ENCODE measurements at regions not wholly inside any gene's neighbourhood (a gene's known extent, or its start where the extent isn't known, plus 50 kb on each side); places are given as distances from the start of the nearest gene placed in this dataset.

GRCh38 chr5:89232139-89232603 lies 349.2 kb upstream of the MEF2C start:
- no peaks in the 10 kb centered on the region for H3K36me3 ChIP-seq (ENCODE audit: insufficient read depth, low read length)
- no peaks in the 10 kb centered on the region for H3K9me3 ChIP-seq (ENCODE audit: low read length)
- no peak overlapping the region for H3K4me3 ChIP-seq (ENCODE audit: low read depth in 1 of 2, low read length in 2 of 2)
- H3K9ac ChIP-seq (ENCODE audit: low read length), result no peak overlapping the region
- no peaks in the 10 kb centered on the region for H3K4me1 ChIP-seq (ENCODE audit: insufficient read depth, low read length)
- no peak overlapping the region for H3K27ac ChIP-seq (ENCODE audit: low read depth, low read length)
- no peaks in the 10 kb centered on the region for H3K27me3 ChIP-seq (ENCODE audit: control insufficient read depth in 1 of 2, insufficient read depth in 2 of 2, low read length in 2 of 2)

GRCh38 chr5:89230178-89230577 lies 347.2 kb upstream of the MEF2C start:
- Histone ChIP-seq H3K27me3 (ENCODE audit: control insufficient read depth in 1 of 2, insufficient read depth in 2 of 2, low read length in 2 of 2) (no peaks in the 10 kb centered on the region), H3K36me3 (ENCODE audit: insufficient read depth, low read length) (no peaks in the 10 kb centered on the region), H3K9me3 (ENCODE audit: low read length) (no peaks in the 10 kb centered on the region), H3K27ac (ENCODE audit: low read depth, low read length) (no peak overlapping the region), H3K9ac (ENCODE audit: low read length) (no peak overlapping the region), H3K4me1 (ENCODE audit: insufficient read depth, low read length) (no peaks in the 10 kb centered on the region), H3K4me3 (ENCODE audit: low read depth in 1 of 2, low read length in 2 of 2) (no peak overlapping the region)

GRCh38 chr5:89229331-89230070 lies 346.5 kb upstream of the MEF2C start:
- Histone ChIP-seq H3K4me3 (ENCODE audit: low read depth in 1 of 2, low read length in 2 of 2) (no peak overlapping the region), H3K4me1 (ENCODE audit: insufficient read depth, low read length) (no peaks in the 10 kb centered on the region), H3K9me3 (ENCODE audit: low read length) (no peaks in the 10 kb centered on the region), H3K27ac (ENCODE audit: low read depth, low read length) (no peak overlapping the region), H3K36me3 (ENCODE audit: insufficient read depth, low read length) (no peaks in the 10 kb centered on the region), H3K27me3 (ENCODE audit: control insufficient read depth in 1 of 2, insufficient read depth in 2 of 2, low read length in 2 of 2) (no peaks in the 10 kb centered on the region), H3K9ac (ENCODE audit: low read length) (no peak overlapping the region)

GRCh38 chr5:89228355-89228754 lies 345.4 kb upstream of the MEF2C start:
- Histone ChIP-seq H3K27me3 (ENCODE audit: control insufficient read depth in 1 of 2, insufficient read depth in 2 of 2, low read length in 2 of 2) (no peaks in the 10 kb centered on the region), H3K4me1 (ENCODE audit: insufficient read depth, low read length) (no peaks in the 10 kb centered on the region), H3K9me3 (ENCODE audit: low read length) (no peaks in the 10 kb centered on the region), H3K27ac (ENCODE audit: low read depth, low read length) (no peak overlapping the region), H3K4me3 (ENCODE audit: low read depth in 1 of 2, low read length in 2 of 2) (no peak overlapping the region), H3K36me3 (ENCODE audit: insufficient read depth, low read length) (no peaks in the 10 kb centered on the region), H3K9ac (ENCODE audit: low read length) (no peak overlapping the region)

- Histone ChIP-seq H3K4me1 (ENCODE audit: insufficient read depth, low read length) (peaks cover 4% of the 10 kb centered on the region), H3K4me3 (ENCODE audit: low read depth in 1 of 2, low read length in 2 of 2) (no peak overlapping the region), H3K9me3 (ENCODE audit: low read length) (no peaks in the 10 kb centered on the region), H3K27ac (ENCODE audit: low read depth, low read length) (no peak overlapping the region), H3K27me3 (ENCODE audit: control insufficient read depth in 1 of 2, insufficient read depth in 2 of 2, low read length in 2 of 2) (no peaks in the 10 kb centered on the region), H3K9ac (ENCODE audit: low read length) (no peak overlapping the region), H3K36me3 (ENCODE audit: insufficient read depth, low read length) (no peaks in the 10 kb centered on the region)
These were observed 335.4 kb upstream of the MEF2C start for GRCh38 chr5:89218364-89218763.

- Histone ChIP-seq H3K9me3 (ENCODE audit: low read length) (no peaks in the 10 kb centered on the region), H3K36me3 (ENCODE audit: insufficient read depth, low read length) (no peaks in the 10 kb centered on the region), H3K27ac (ENCODE audit: low read depth, low read length) (no peak overlapping the region)
These were observed 333.6 kb upstream of the MEF2C start for GRCh38 chr5:89216606-89217005.

GRCh38 chr5:89213573-89213972 lies 330.6 kb upstream of the MEF2C start:
- Histone ChIP-seq H3K4me3 (ENCODE audit: low read depth in 1 of 2, low read length in 2 of 2) (no peak overlapping the region), H3K27me3 (ENCODE audit: control insufficient read depth in 1 of 2, insufficient read depth in 2 of 2, low read length in 2 of 2) (no peaks in the 10 kb centered on the region), H3K9ac (ENCODE audit: low read length) (no peak overlapping the region), H3K4me1 (ENCODE audit: insufficient read depth, low read length) (peaks cover 4% of the 10 kb centered on the region), H3K27ac (ENCODE audit: low read depth, low read length) (no peak overlapping the region), H3K9me3 (ENCODE audit: low read length) (no peaks in the 10 kb centered on the region), H3K36me3 (ENCODE audit: insufficient read depth, low read length) (no peaks in the 10 kb centered on the region)

More at GRCh38 chr5:89216606-89217005, 333.6 kb upstream of the MEF2C start:
- Histone ChIP-seq H3K4me1 (ENCODE audit: insufficient read depth, low read length) (peaks cover 4% of the 10 kb centered on the region), H3K9ac (ENCODE audit: low read length) (no peak overlapping the region), H3K4me3 (ENCODE audit: low read depth in 1 of 2, low read length in 2 of 2) (no peak overlapping the region), H3K27me3 (ENCODE audit: control insufficient read depth in 1 of 2, insufficient read depth in 2 of 2, low read length in 2 of 2) (no peaks in the 10 kb centered on the region)

- Histone ChIP-seq H3K9me3 (ENCODE audit: low read length) (no peaks in the 10 kb centered on the region), H3K4me3 (ENCODE audit: low read depth in 1 of 2, low read length in 2 of 2) (no peak overlapping the region), H3K27ac (ENCODE audit: low read depth, low read length) (no peak overlapping the region)
These were observed 328.9 kb upstream of the MEF2C start for GRCh38 chr5:89211836-89212235.

GRCh38 chr5:89208811-89209210 lies 325.8 kb upstream of the MEF2C start:
- Histone ChIP-seq H3K9me3 (ENCODE audit: low read length) (no peaks in the 10 kb centered on the region), H3K27me3 (ENCODE audit: control insufficient read depth in 1 of 2, insufficient read depth in 2 of 2, low read length in 2 of 2) (no peaks in the 10 kb centered on the region), H3K4me1 (ENCODE audit: insufficient read depth, low read length) (peaks cover 4% of the 10 kb centered on the region), H3K27ac (ENCODE audit: low read depth, low read length) (no peak overlapping the region), H3K36me3 (ENCODE audit: insufficient read depth, low read length) (no peaks in the 10 kb centered on the region), H3K4me3 (ENCODE audit: low read depth in 1 of 2, low read length in 2 of 2) (no peak overlapping the region), H3K9ac (ENCODE audit: low read length) (no peak overlapping the region)

More at GRCh38 chr5:89211836-89212235, 328.9 kb upstream of the MEF2C start:
- no peak overlapping the region for H3K9ac ChIP-seq (ENCODE audit: low read length)
- no peaks in the 10 kb centered on the region for H3K27me3 ChIP-seq (ENCODE audit: control insufficient read depth in 1 of 2, insufficient read depth in 2 of 2, low read length in 2 of 2)
- H3K36me3 ChIP-seq (ENCODE audit: insufficient read depth, low read length), result no peaks in the 10 kb centered on the region
- peaks cover 4% of the 10 kb centered on the region for H3K4me1 ChIP-seq (ENCODE audit: insufficient read depth, low read length)

- H3K4me3 ChIP-seq (ENCODE audit: low read depth in 1 of 2, low read length in 2 of 2), result no peak overlapping the region
- no peaks in the 10 kb centered on the region for H3K9me3 ChIP-seq (ENCODE audit: low read length)
- no peaks in the 10 kb centered on the region for H3K27me3 ChIP-seq (ENCODE audit: control insufficient read depth in 1 of 2, insufficient read depth in 2 of 2, low read length in 2 of 2)
- no peaks in the 10 kb centered on the region for H3K36me3 ChIP-seq (ENCODE audit: insufficient read depth, low read length)
- no peak overlapping the region for H3K9ac ChIP-seq (ENCODE audit: low read length)
- H3K4me1 ChIP-seq (ENCODE audit: insufficient read depth, low read length), result peaks cover under 1% of the 10 kb centered on the region
- H3K27ac ChIP-seq (ENCODE audit: low read depth, low read length), result no peak overlapping the region
These were observed 325.4 kb upstream of the MEF2C start for GRCh38 chr5:89208392-89208791.

- H3K27ac ChIP-seq (ENCODE audit: low read depth, low read length), result no peak overlapping the region
- H3K9me3 ChIP-seq (ENCODE audit: low read length), result no peaks in the 10 kb centered on the region
- no peaks in the 10 kb centered on the region for H3K36me3 ChIP-seq (ENCODE audit: insufficient read depth, low read length)
- no peak overlapping the region for H3K4me3 ChIP-seq (ENCODE audit: low read depth in 1 of 2, low read length in 2 of 2)
- H3K27me3 ChIP-seq (ENCODE audit: control insufficient read depth in 1 of 2, insufficient read depth in 2 of 2, low read length in 2 of 2), result no peaks in the 10 kb centered on the region
- no peaks in the 10 kb centered on the region for H3K4me1 ChIP-seq (ENCODE audit: insufficient read depth, low read length)
- no peak overlapping the region for H3K9ac ChIP-seq (ENCODE audit: low read length)
These were observed 321.8 kb upstream of the MEF2C start for GRCh38 chr5:89204756-89205155.

- Histone ChIP-seq H3K4me1 (ENCODE audit: insufficient read depth, low read length) (no peaks in the 10 kb centered on the region), H3K27me3 (ENCODE audit: control insufficient read depth in 1 of 2, insufficient read depth in 2 of 2, low read length in 2 of 2) (no peaks in the 10 kb centered on the region), H3K27ac (ENCODE audit: low read depth, low read length) (no peak overlapping the region), H3K4me3 (ENCODE audit: low read depth in 1 of 2, low read length in 2 of 2) (no peak overlapping the region), H3K9me3 (ENCODE audit: low read length) (peaks cover 5% of the 10 kb centered on the region), H3K36me3 (ENCODE audit: insufficient read depth, low read length) (no peaks in the 10 kb centered on the region), H3K9ac (ENCODE audit: low read length) (no peak overlapping the region)
These were observed 320.6 kb upstream of the MEF2C start for GRCh38 chr5:89203611-89204010.

Measured in muscle layer of colon (tissue), 2 donors.